D721Med (cell line): ENCODE measurements at regions not wholly inside any gene's neighbourhood (a gene's known extent, or its start where the extent isn't known, plus 50 kb on each side); places are given as distances from the start of the nearest gene placed in this dataset.

Experiments
- DNase-seq: peaks from one replicate; pipeline ENCODE4 v3.0.0; 2011; ENCODE audit warnings: low spot score; ENCODE audit not compliant: insufficient read length
- FAIRE-seq: peaks from 2 replicates; lab custom pipeline; 2011; peaks lifted over from hg19 to GRCh38; lab: Jason Lieb, UNC
- TF ChIP-seq, protein P1 (sequence below): IDR thresholded peaks from 2 replicates; pipeline ENCODE4 v1.5.1; 2012; ENCODE audit warnings: mild to moderate bottlenecking, control low read depth; ENCODE audit not compliant: insufficient read depth; ENCODE audit errors: missing control alignments

DNA sequence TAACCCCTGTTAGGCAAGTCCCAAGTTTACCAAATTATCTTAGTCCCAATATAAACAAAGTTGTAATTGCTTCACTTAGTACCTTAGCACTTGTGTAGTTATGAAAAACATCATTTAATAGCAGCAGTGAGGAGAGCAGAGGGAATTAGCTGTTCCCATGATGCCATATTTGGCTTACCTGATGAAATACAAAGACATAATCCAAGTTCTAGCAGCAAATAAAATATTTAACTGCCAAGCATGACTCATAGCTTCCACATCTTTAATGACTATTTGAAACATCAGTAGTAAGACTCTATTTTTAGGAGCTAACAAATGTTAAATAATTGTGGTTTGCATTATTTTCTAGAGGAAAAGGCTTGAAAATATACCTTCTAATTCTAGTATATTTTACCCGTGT, 94.0 kb upstream of the MCHR2 start:
- DNase-seq, result no peak
- FAIRE-seq, result no peak
- TF ChIP-seq, protein P1, sequence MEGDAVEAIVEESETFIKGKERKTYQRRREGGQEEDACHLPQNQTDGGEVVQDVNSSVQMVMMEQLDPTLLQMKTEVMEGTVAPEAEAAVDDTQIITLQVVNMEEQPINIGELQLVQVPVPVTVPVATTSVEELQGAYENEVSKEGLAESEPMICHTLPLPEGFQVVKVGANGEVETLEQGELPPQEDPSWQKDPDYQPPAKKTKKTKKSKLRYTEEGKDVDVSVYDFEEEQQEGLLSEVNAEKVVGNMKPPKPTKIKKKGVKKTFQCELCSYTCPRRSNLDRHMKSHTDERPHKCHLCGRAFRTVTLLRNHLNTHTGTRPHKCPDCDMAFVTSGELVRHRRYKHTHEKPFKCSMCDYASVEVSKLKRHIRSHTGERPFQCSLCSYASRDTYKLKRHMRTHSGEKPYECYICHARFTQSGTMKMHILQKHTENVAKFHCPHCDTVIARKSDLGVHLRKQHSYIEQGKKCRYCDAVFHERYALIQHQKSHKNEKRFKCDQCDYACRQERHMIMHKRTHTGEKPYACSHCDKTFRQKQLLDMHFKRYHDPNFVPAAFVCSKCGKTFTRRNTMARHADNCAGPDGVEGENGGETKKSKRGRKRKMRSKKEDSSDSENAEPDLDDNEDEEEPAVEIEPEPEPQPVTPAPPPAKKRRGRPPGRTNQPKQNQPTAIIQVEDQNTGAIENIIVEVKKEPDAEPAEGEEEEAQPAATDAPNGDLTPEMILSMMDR, result no peak

- DNase-seq, result no peak
- TF ChIP-seq, protein P1, result no peak
- FAIRE-seq, result no peak
These were observed 91.0 kb upstream of the MCHR2 start for GRCh38 chr6:100084991-100085364.

DNA sequence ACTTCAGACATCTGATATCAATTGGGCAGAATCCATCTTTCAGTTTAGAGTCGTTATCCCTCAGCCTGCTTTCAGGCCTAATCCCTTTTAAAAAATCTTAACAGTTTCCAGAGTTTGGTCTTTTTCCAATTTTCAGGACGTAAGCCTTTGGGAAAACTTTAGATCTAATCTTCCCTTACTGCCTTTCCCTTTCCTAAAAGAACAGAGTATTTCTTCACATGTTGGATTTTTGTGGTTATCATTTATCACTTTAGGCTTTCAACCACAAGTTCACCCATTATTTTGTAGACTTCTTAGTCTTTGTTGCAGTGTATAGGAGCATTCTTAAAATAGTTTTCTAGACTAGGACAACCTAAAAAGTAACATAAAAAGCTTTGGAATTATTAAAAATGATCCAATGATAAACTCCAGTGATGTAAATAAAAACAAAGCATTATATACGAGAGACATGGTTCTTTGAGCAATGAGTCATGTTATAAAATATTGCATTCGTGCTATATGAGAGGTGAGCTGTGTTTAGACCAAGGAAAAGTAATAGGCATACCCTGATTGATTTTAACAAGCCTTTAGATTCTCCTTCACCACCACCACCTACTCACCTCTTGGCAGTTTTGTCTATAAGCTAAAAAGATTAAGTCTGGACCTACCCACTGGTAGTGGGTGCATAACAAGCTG, 90.4 kb upstream of the MCHR2 start:
- TF ChIP-seq, protein P1, result no peak
- no peak for DNase-seq
- no peak for FAIRE-seq

DNA sequence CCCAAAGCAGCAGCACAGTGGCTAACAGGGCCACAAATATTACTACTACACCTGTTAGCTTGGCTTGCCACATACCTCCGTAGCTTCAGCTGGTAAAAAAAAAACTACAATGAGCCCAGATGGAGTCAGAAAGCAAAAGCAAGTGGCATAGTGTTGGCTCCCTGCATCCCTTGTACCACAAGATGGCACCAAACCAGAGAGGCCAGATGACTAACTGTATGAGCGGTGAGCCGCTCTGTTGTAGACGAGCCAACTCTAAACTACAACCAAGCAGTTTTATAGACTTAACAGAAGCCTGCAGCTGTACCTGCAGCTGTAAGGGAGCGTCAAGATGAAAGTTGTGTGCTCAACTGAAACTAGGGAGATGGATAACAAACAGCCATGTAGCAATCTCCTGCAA, 84.5 kb upstream of the MCHR2 start:
- FAIRE-seq (no peak), DNase-seq (no peak)
- TF ChIP-seq, protein P1, result peak; percentile 17

- FAIRE-seq, result no peak
- TF ChIP-seq, protein P1, result no peak
These were observed 71.3 kb upstream of the MCHR2 start for GRCh38 chr6:100065348-100065747.

GRCh38 chr6:100062621-100063020, 68.6 kb upstream of the MCHR2 start:
- TF ChIP-seq, protein P1, result no peak
- no peak for FAIRE-seq
- DNase-seq, result no peak

More at GRCh38 chr6:100065348-100065747, 71.3 kb upstream of the MCHR2 start:
- DNase-seq, result no peak

DNA sequence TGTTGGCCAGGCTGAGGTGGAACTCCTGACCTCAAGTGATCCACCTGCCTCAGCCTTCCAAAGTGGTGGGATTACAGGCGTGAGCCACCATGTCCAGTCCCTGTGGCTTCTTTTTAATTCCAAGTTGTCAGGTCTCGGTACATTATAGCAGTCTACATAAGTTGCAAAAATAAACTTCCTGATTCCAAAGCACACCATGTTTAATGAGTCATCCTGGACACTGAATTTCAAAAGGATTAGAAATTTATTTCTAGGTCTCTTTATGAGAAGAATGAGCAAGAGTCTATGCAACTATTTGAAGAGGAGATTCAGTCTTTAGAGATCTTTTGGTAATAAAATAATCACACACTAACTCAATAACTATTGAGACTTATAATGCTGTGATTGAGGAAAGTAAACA, 63.9 kb upstream of the MCHR2 start:
- FAIRE-seq (no peak), DNase-seq (no peak)
- TF ChIP-seq, protein P1, result no peak
